ENCODE measurements at regions not wholly inside any gene's neighbourhood (a gene's known extent, or its start where the extent isn't known, plus 50 kb on each side); places are given as distances from the start of the nearest gene placed in this dataset.

- no peak overlapping the region for H3K4me3 ChIP-seq
- H3K27ac ChIP-seq: no peak overlapping the region
- no peaks in the 10 kb centered on the region for H3K27me3 ChIP-seq
- no peaks in the 10 kb centered on the region for H3K9me3 ChIP-seq
- intact Hi-C loops (cut with DNase I): no loop called here
- TF ChIP-seq POLR2A (IDR thresholded peaks at IDR 0.05) (no peak), CTCF (IDR thresholded peaks at IDR 0.05) (no peak)
- DNase-seq: no peak
- WGBS, 2 donors: 42 to 52% methylated on average over 6 of the region's 6 CpGs
- H3K4me1 ChIP-seq: no peaks in the 10 kb centered on the region
- no peaks in the 10 kb centered on the region for H3K36me3 ChIP-seq
These were observed 1351.7 kb upstream of the TMEM132C start for GRCh38 chr12:126915309-126915708.

- Histone ChIP-seq H3K4me1 (no peaks in the 10 kb centered on the region), H3K27me3 (no peaks in the 10 kb centered on the region), H3K36me3 (no peaks in the 10 kb centered on the region), H3K9me3 (no peaks in the 10 kb centered on the region), H3K27ac (no peak overlapping the region), H3K4me3 (no peak overlapping the region)
- no peak for DNase-seq
- WGBS, 2 donors: 65 to 66% methylated on average over 7 of the region's 7 CpGs
- TF ChIP-seq CTCF (IDR thresholded peaks at IDR 0.05): no peak
- TF ChIP-seq POLR2A (IDR thresholded peaks at IDR 0.05): no peak
- intact Hi-C loops (cut with DNase I): no loop called here
These were observed 1340.9 kb upstream of the TMEM132C start for GRCh38 chr12:126926023-126926594.

- no peaks in the 10 kb centered on the region for H3K9me3 ChIP-seq
- no peak overlapping the region for H3K4me3 ChIP-seq
- 85 to 86% methylated on average over 13 of the region's 13 CpGs for WGBS, 2 donors
- TF ChIP-seq CTCF (IDR thresholded peaks at IDR 0.05) (no peak), POLR2A (IDR thresholded peaks at IDR 0.05) (no peak)
- H3K4me1 ChIP-seq: no peaks in the 10 kb centered on the region
- DNase-seq: no peak
- no peaks in the 10 kb centered on the region for H3K36me3 ChIP-seq
- no peaks in the 10 kb centered on the region for H3K27me3 ChIP-seq
- no peak overlapping the region for H3K27ac ChIP-seq
- intact Hi-C loops (cut with DNase I): no loop called here
These were observed 1336.7 kb upstream of the TMEM132C start for GRCh38 chr12:126930234-126930633.

- intact Hi-C loops (cut with DNase I): no loop called here
- H3K27me3 ChIP-seq: no peaks in the 10 kb centered on the region
- H3K4me1 ChIP-seq: peaks cover 0 to 6% (median 4%) of the 10 kb centered on the region in 3 donors
- TF ChIP-seq POLR2A (IDR thresholded peaks at IDR 0.05): no peak
- TF ChIP-seq CTCF (IDR thresholded peaks at IDR 0.05): no peak
- no peaks in the 10 kb centered on the region for H3K9me3 ChIP-seq
- DNase-seq: no peak
- no peak overlapping the region for H3K27ac ChIP-seq
- 85 to 88% methylated on average over 1 of the region's 1 CpG for WGBS, 2 donors
- no peaks in the 10 kb centered on the region for H3K36me3 ChIP-seq
- no peak overlapping the region for H3K4me3 ChIP-seq
These were observed 1334.8 kb upstream of the TMEM132C start for GRCh38 chr12:126932156-126932555.

GRCh38 chr12:126935435-126935834 lies 1331.5 kb upstream of the TMEM132C start:
- no peak overlapping the region for H3K4me3 ChIP-seq
- peaks cover 0 to 6% (median 4%) of the 10 kb centered on the region in 3 donors for H3K4me1 ChIP-seq
- H3K27ac ChIP-seq: no peak overlapping the region
- H3K36me3 ChIP-seq: no peaks in the 10 kb centered on the region
- H3K9me3 ChIP-seq: no peaks in the 10 kb centered on the region
- DNase-seq: no peak
- 83 to 91% methylated on average over 4 of the region's 4 CpGs for WGBS, 2 donors
- intact Hi-C loops (cut with DNase I): no loop called here
- TF ChIP-seq CTCF (IDR thresholded peaks at IDR 0.05) (no peak), POLR2A (IDR thresholded peaks at IDR 0.05) (no peak)
- H3K27me3 ChIP-seq: no peaks in the 10 kb centered on the region
